ENCODE measurements at regions not wholly inside any gene's neighbourhood (a gene's known extent, or its start where the extent isn't known, plus 50 kb on each side); places are given as distances from the start of the nearest gene placed in this dataset.

DNA sequence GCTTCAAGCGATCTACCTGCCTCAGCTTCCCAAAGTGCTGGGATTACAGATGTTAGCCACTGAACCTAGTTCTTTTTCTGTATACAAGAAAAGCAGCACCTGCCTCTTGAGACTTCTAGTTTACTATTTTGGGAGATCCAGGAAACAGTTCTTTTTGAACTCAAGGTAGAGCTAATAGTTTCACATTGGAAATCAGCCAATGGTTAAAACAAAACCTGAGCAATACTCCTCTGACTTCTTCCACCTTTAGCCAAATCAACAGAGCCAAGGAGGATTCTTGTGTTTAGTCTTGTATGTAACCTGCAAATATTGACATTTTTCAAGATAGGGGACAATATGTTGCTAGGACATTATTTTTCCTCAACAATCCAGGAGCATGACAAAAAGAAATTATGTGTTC, 349.4 kb downstream of the SH3GL2 start:
- H3K4me3 ChIP-seq (ENCODE audit: low read depth, low read length), result no peak overlapping the region
- in situ Hi-C loops (cut with HindIII; ENCODE audit: low sequenced_read_pairs), result no loop called here
- TF ChIP-seq, protein P1, sequence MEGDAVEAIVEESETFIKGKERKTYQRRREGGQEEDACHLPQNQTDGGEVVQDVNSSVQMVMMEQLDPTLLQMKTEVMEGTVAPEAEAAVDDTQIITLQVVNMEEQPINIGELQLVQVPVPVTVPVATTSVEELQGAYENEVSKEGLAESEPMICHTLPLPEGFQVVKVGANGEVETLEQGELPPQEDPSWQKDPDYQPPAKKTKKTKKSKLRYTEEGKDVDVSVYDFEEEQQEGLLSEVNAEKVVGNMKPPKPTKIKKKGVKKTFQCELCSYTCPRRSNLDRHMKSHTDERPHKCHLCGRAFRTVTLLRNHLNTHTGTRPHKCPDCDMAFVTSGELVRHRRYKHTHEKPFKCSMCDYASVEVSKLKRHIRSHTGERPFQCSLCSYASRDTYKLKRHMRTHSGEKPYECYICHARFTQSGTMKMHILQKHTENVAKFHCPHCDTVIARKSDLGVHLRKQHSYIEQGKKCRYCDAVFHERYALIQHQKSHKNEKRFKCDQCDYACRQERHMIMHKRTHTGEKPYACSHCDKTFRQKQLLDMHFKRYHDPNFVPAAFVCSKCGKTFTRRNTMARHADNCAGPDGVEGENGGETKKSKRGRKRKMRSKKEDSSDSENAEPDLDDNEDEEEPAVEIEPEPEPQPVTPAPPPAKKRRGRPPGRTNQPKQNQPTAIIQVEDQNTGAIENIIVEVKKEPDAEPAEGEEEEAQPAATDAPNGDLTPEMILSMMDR (IDR thresholded peaks at IDR 0.05; ENCODE audit: low read depth, low read length, missing control alignments), result no peak
- DNase-seq (ENCODE audit: low read depth), result no peak

DNA sequence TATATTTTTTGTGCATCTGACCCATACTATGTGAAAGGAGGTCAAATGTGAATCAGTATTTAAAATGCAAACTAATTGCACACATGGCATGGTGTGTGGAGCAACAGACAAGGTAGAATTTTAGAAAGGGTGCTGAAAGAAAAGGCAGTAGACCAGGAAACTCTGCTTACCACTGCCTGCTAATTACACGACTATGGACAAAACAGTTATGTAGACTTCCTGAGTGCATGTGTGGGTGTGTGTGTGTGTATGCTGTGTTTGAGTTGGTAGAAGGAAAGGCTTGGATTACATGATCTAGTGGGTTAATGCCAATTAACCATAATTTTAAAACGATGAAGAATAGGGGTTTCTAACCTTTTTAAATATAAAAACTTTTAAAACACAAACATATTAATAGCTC, 349.9 kb downstream of the SH3GL2 start:
- TF ChIP-seq, protein P1 (IDR thresholded peaks at IDR 0.05; ENCODE audit: low read depth, low read length, missing control alignments), result no peak
- H3K4me3 ChIP-seq (ENCODE audit: low read depth, low read length), result no peak overlapping the region
- DNase-seq (ENCODE audit: low read depth), result no peak
- in situ Hi-C loops (cut with HindIII; ENCODE audit: low sequenced_read_pairs), result no loop called here

DNA sequence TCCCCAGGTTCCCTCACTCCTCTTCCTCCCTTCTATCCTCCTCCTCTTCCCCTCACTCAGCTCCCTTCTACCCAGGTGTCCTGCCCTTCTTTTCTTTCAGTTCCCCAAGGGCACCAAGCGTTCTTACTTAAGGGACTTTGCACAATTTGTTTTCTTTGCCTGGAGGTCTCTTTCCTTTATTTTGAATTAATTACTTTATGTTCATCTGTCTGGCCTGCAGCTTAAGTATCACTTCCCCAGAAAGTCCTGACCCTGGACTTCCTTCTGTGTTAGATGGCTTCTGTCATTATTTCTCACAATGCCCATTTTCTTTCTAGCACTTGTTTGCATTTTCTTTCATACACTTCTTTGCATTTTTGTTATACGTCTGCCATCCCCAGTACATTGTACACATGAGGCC, 350.6 kb downstream of the SH3GL2 start:
- TF ChIP-seq, protein P1 (IDR thresholded peaks at IDR 0.05; ENCODE audit: low read depth, low read length, missing control alignments), result no peak
- no peak for DNase-seq (ENCODE audit: low read depth)
- in situ Hi-C loops (cut with HindIII; ENCODE audit: low sequenced_read_pairs), result no loop called here
- no peak overlapping the region for H3K4me3 ChIP-seq (ENCODE audit: low read depth, low read length)

DNA sequence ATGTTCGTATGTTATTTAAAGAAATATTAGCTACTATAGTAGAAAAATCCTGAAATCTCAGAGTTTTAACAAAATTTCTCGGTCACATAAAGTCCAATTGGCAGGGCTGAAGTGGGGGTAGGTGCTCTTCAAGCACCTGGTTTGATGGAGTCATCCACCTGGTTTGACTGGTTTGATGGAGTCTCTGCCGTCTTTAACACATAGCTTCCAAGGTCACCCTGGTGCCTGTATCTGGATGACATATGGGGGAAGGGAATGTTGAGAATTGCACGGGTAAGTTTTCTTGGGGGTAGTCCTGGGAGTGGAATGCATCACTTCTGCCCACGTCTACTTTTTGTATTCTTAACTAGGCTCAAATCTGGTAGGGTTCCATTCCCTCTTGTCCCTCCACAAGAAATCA, 351.2 kb downstream of the SH3GL2 start:
- DNase-seq (ENCODE audit: low read depth), result no peak
- in situ Hi-C loops (cut with HindIII; ENCODE audit: low sequenced_read_pairs), result no loop called here
- no peak overlapping the region for H3K4me3 ChIP-seq (ENCODE audit: low read depth, low read length)
- TF ChIP-seq, protein P1 (IDR thresholded peaks at IDR 0.05; ENCODE audit: low read depth, low read length, missing control alignments), result no peak

DNA sequence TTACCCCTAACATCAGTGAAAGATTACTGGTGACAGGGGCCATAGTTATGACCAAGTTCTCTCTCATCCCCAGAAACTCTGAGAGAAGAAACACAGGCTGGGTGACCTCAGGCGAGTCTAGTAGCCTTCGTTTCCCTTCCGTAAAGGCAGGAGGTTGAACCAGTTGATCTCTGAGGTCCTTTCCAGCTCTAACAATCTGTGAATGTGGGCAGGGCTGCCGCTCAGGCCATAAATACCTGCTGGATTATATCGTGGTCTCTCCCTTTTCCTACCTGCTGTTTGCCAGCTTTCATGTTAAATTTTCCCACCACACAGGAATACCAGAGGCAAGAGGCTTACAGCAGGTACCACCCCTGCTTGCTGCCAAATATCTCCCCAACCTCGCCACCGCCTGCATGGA, 357.5 kb downstream of the SH3GL2 start:
- no peak overlapping the region for H3K4me3 ChIP-seq (ENCODE audit: low read depth, low read length)
- DNase-seq (ENCODE audit: low read depth), result no peak
- in situ Hi-C loops (cut with HindIII; ENCODE audit: low sequenced_read_pairs), result no loop called here
- TF ChIP-seq, protein P1 (IDR thresholded peaks at IDR 0.05; ENCODE audit: low read depth, low read length, missing control alignments), result no peak

DNA sequence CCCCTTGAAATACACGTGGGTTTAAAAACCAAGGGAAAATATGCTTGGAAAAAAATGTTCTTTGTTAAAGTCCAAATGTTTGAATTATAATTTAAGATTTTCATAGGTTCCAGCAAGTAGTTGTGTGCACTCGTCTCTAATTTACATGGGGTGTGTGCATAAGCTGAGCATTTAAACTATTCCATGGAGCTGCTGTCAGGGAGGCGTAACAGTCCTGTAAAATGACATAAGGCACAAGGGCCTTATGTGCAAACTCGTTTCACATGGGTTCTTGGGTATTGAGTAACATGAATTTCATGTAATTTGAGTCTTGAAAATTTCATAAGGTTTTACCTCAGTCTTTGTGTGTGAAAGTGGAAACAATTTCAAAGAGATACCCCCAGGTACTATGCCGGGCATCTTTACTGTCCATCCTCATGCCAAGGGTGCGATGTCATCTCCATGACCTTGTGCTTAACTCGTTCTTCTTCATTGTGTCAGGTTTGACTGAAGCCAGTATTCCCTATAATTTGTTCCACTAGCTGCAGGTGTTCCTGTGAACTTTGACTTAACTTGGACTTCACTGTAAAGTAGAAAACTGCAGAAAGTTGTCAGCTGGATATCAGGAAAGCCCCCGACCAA, 359.3 kb downstream of the SH3GL2 start:
- no peak for DNase-seq (ENCODE audit: low read depth)
- TF ChIP-seq, protein P1 (IDR thresholded peaks at IDR 0.05; ENCODE audit: low read depth, low read length, missing control alignments), result no peak
- in situ Hi-C loops (cut with HindIII; ENCODE audit: low sequenced_read_pairs), result no loop called here
- no peak overlapping the region for H3K4me3 ChIP-seq (ENCODE audit: low read depth, low read length)
